CD4-positive, alpha-beta T cell (primary cell): ENCODE measurements at regions not wholly inside any gene's neighbourhood (a gene's known extent, or its start where the extent isn't known, plus 50 kb on each side); places are given as distances from the start of the nearest gene placed in this dataset.

Experiments used
- ATAC-seq: fragments of 200-7000 bp; cut with Tn5 transposase; one replicate; pipeline ENCODE4 v1.10.0; 2022; ENCODE audit warnings: mild to moderate bottlenecking; ENCODE audit not compliant: poor library complexity
- CTCF ChIA-PET: fragments of 350-600 bp; sonication (Branson Sonifier 250); formaldehyde crosslinking; loops from one replicate; lab custom pipeline; 2021; ENCODE audit warnings: antibody characterized with exemption, inconsistent platforms; lab: Charles Lee
- POLR2A ChIA-PET: fragments of 350-600 bp; sonication (Branson Sonifier 250); formaldehyde crosslinking; loops from one replicate; lab custom pipeline; 2021; ENCODE audit warnings: antibody characterized with exemption, inconsistent platforms; lab: Charles Lee
- DNase-seq, 14 experiments: peaks; one replicate each; pipeline ENCODE4 v3.0.0-alpha.2; 2013 to 2020; ENCODE audit warnings: mixed read lengths in 2 of 14
- H3K27ac ChIP-seq, 2 donors: one replicate each; pipeline versions ENCODE4 v1.5.1 to v1.7.0; 2013; ENCODE audit warnings: low read length in 2 of 2, low read depth in 1 of 2, mild to moderate bottlenecking in 1 of 2
- H3K27me3 ChIP-seq, 2 experiments: 1 replicate in 1 of 2; 2 replicates in 1 of 2; pipeline versions ENCODE4 v1.6.1 to v1.7.0; 2013; ENCODE audit warnings: low read length in 2 of 2, control low read depth in 1 of 2, mild to moderate bottlenecking in 1 of 2, moderate library complexity in 1 of 2; ENCODE audit not compliant: insufficient read depth in 2 of 2, control insufficient read depth in 1 of 2
- H3K36me3 ChIP-seq: one replicate; pipeline ENCODE4 v1.6.1; 2013; ENCODE audit warnings: low read length, control low read depth; ENCODE audit not compliant: insufficient read depth
- H3K4me1 ChIP-seq: one replicate; pipeline ENCODE4 v1.6.1; 2013; ENCODE audit warnings: low read length, control low read depth; ENCODE audit not compliant: insufficient read depth
- H3K4me3 ChIP-seq: one replicate; pipeline ENCODE4 v1.5.1; 2013; ENCODE audit warnings: mild to moderate bottlenecking, low read length, moderate library complexity
- H3K9me3 ChIP-seq, 2 experiments: 1 replicate in 1 of 2; 2 replicates in 1 of 2; pipeline versions ENCODE4 v1.6.1 to v1.7.0; 2013; ENCODE audit warnings: low read length in 2 of 2, mild to moderate bottlenecking in 2 of 2, control low read depth in 1 of 2, moderate library complexity in 1 of 2; ENCODE audit not compliant: control insufficient read depth in 1 of 2, insufficient read depth in 1 of 2
- H3K27ac Mint-ChIP-seq: one replicate; pipeline ENCODE4 v1.8.0; 2020; ENCODE audit warnings: mixed read lengths
- H3K27me3 Mint-ChIP-seq: one replicate; pipeline ENCODE4 v1.8.0; 2021; ENCODE audit warnings: mixed read lengths
- H3K36me3 Mint-ChIP-seq: one replicate; pipeline ENCODE4 v1.8.0; 2021; ENCODE audit warnings: low read depth, mixed read lengths
- H3K4me1 Mint-ChIP-seq: one replicate; pipeline ENCODE4 v1.8.0; 2021; ENCODE audit warnings: low read depth, mixed read lengths
- H3K4me3 Mint-ChIP-seq: one replicate; pipeline ENCODE4 v1.8.0; 2020; ENCODE audit warnings: mild to moderate bottlenecking, mixed read lengths
- H3K9me3 Mint-ChIP-seq: one replicate; pipeline ENCODE4 v1.8.0; 2020; ENCODE audit warnings: mixed read lengths
- intact Hi-C, 2 experiments: fragments of 100-400 bp; cut with DNase I in 1 of 2; cut with micrococcal nuclease in 1 of 2; formaldehyde crosslinking; loops; one replicate each; pipeline versions ENCODE4 v1.15.1 to v1.9.0; 2023 to 2025; cut with DNase I, micrococcal nuclease
- TF ChIP-seq, protein P1 (sequence below): fragments of 200-600 bp; IDR thresholded peaks from one replicate; pipeline ENCODE4 v1.8.0; 2022; ENCODE audit warnings: antibody characterized with exemption, mild to moderate bottlenecking

DNA sequence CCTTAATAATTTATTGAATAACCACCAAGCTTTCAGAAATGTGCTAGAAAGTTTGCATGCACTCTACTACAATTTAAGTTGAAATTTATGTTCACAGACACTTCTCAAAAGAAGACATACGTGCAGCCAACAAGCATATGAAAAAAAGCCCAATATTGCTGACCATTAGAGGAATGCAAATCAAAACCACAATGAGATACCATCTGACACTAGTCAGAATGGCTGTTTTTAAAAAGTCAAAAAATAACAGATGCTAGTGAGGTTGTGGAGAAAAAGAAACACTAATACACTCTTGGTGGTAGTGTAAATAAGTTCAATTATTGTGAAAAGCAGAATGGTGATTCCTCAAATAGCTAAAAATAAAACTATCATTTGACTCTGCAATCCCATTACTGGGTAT is 308.8 kb upstream of the PCDH9 start:
- H3K4me1 ChIP-seq = no peaks in the 10 kb centered on the region
- POLR2A ChIA-PET = no interaction called here
- no peak for DNase-seq
- Mint-ChIP-seq H3K9me3 (peaks cover 8% of the 10 kb centered on the region), H3K4me1 (no peaks in the 10 kb centered on the region), H3K27me3 (no peaks in the 10 kb centered on the region), H3K36me3 (no peaks in the 10 kb centered on the region), H3K4me3 (no peak overlapping the region), H3K27ac (no peak overlapping the region)
- TF ChIP-seq, protein P1, sequence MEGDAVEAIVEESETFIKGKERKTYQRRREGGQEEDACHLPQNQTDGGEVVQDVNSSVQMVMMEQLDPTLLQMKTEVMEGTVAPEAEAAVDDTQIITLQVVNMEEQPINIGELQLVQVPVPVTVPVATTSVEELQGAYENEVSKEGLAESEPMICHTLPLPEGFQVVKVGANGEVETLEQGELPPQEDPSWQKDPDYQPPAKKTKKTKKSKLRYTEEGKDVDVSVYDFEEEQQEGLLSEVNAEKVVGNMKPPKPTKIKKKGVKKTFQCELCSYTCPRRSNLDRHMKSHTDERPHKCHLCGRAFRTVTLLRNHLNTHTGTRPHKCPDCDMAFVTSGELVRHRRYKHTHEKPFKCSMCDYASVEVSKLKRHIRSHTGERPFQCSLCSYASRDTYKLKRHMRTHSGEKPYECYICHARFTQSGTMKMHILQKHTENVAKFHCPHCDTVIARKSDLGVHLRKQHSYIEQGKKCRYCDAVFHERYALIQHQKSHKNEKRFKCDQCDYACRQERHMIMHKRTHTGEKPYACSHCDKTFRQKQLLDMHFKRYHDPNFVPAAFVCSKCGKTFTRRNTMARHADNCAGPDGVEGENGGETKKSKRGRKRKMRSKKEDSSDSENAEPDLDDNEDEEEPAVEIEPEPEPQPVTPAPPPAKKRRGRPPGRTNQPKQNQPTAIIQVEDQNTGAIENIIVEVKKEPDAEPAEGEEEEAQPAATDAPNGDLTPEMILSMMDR = no peak
- no peak overlapping the region for H3K27ac ChIP-seq
- H3K9me3 ChIP-seq = no peaks in the 10 kb centered on the region
- ATAC-seq = no peak
- CTCF ChIA-PET = no interaction called here
- H3K4me3 ChIP-seq = no peak overlapping the region
- no peaks in the 10 kb centered on the region for H3K27me3 ChIP-seq
- intact Hi-C loops = no loop called here
- no peaks in the 10 kb centered on the region for H3K36me3 ChIP-seq

DNA sequence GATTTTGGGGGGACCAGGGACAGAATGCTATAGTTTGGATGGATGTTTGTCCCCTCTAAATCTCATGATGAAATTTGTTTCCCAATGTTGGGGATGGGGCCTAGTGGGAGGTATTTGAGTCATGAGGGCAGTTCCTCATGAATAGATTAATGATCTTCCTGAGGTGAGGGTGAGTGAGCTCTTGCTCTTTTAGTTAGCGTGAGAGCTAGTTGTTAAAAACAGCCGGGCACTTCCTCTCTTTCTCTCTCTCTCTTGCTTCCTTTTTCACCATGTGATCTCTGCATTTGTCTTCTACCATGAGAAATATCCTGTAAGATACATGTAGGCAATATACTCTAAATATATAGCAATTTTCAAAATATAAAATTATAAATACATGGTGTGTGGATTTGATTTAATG is 290.8 kb upstream of the PCDH9 start:
- no peak overlapping the region for H3K27ac Mint-ChIP-seq
- DNase-seq (no peak), ATAC-seq (no peak)
- CTCF ChIA-PET = no interaction called here
- no peaks in the 10 kb centered on the region for H3K27me3 Mint-ChIP-seq
- Histone ChIP-seq H3K4me3 (no peak overlapping the region), H3K36me3 (no peaks in the 10 kb centered on the region), H3K27ac (no peak overlapping the region), H3K9me3 (no peaks in the 10 kb centered on the region), H3K27me3 (no peaks in the 10 kb centered on the region), H3K4me1 (no peaks in the 10 kb centered on the region)
- peaks cover 16% of the 10 kb centered on the region for H3K9me3 Mint-ChIP-seq
- TF ChIP-seq, protein P1 = no peak
- H3K36me3 Mint-ChIP-seq = no peaks in the 10 kb centered on the region
- POLR2A ChIA-PET = no interaction called here
- H3K4me1 Mint-ChIP-seq = no peaks in the 10 kb centered on the region
- intact Hi-C loops = no loop called here
- H3K4me3 Mint-ChIP-seq = no peak overlapping the region

DNA sequence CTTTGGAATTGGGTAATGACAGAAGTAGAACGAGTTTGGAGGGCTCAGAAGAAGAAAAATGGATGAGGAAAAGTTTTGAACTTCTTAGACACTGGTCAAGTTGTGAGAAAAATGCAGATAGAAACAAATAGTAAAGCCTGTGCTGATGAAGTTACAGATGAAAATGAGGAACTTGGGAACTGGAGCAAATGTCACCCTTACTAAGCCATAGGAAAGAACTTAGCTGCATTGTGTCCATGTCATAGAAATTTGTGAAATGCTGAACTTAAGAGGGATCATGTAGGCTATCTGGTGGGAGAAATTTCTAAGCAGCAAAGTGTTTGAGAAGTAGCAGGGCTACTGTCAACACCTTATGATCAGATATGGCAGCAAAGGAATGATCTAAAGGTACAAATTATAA is 289.2 kb upstream of the PCDH9 start:
- H3K27me3 Mint-ChIP-seq = no peaks in the 10 kb centered on the region
- H3K4me3 ChIP-seq = no peak overlapping the region
- intact Hi-C loops = no loop called here
- no peak for DNase-seq
- ChIA-PET POLR2A (no interaction called here), CTCF (no interaction called here)
- TF ChIP-seq, protein P1 = no peak
- H3K27ac ChIP-seq = no peak overlapping the region
- H3K36me3 ChIP-seq = no peaks in the 10 kb centered on the region
- H3K4me1 ChIP-seq = no peaks in the 10 kb centered on the region
- H3K9me3 Mint-ChIP-seq = peaks cover 8% of the 10 kb centered on the region
- H3K9me3 ChIP-seq = no peaks in the 10 kb centered on the region
- H3K36me3 Mint-ChIP-seq = no peaks in the 10 kb centered on the region
- no peaks in the 10 kb centered on the region for H3K27me3 ChIP-seq
- ATAC-seq = no peak
- no peak overlapping the region for H3K4me3 Mint-ChIP-seq
- H3K4me1 Mint-ChIP-seq = no peaks in the 10 kb centered on the region
- no peak overlapping the region for H3K27ac Mint-ChIP-seq
